ENCODE measurements at regions not wholly inside any gene's neighbourhood (a gene's known extent, or its start where the extent isn't known, plus 50 kb on each side); places are given as distances from the start of the nearest gene placed in this dataset.
"Not testable (repeated sequence)": the region's sequence is repeated elsewhere in the genome, so short reads cannot be mapped to it uniquely, and the experiment has no call there.

GRCh38 chr9:13034694-13035002 is 244.8 kb downstream of the MPDZ start:
- H3K4me3 Mint-ChIP-seq, result peak overlapping the region; percentile 61 to 71 (median 66)
- H3K36me3 Mint-ChIP-seq (ENCODE audit: low read depth), result no peaks in the 10 kb centered on the region
- H3K27ac Mint-ChIP-seq, result peak overlapping the region; percentile 64 to 75 (median 73)
- no peaks in the 10 kb centered on the region for H3K9me3 Mint-ChIP-seq
- no peak for TF ChIP-seq CTCF (IDR thresholded peaks at IDR 0.05; ENCODE audit: unreplicated experiment in 3 of 3)
- H3K27me3 Mint-ChIP-seq (ENCODE audit: low read depth), result no peaks in the 10 kb centered on the region
- peaks cover 26% of the 10 kb centered on the region for H3K4me1 Mint-ChIP-seq

- H3K9me3 Mint-ChIP-seq, result peaks cover 2% of the 10 kb centered on the region
- peaks cover 19% of the 10 kb centered on the region for H3K4me1 Mint-ChIP-seq
- no peaks in the 10 kb centered on the region for H3K27me3 Mint-ChIP-seq (ENCODE audit: low read depth)
- no peak overlapping the region for H3K27ac Mint-ChIP-seq
- TF ChIP-seq CTCF (IDR thresholded peaks at IDR 0.05; ENCODE audit: unreplicated experiment in 3 of 3), result no peak
- H3K36me3 Mint-ChIP-seq (ENCODE audit: low read depth), result no peaks in the 10 kb centered on the region
- H3K4me3 Mint-ChIP-seq, result peak overlapping the region in 1 of 3 experiments; percentile 22
Observed at GRCh38 chr9:13035822-13036221, 243.7 kb downstream of the MPDZ start.

GRCh38 chr9:13037808-13038207 is 241.7 kb downstream of the MPDZ start:
- peaks cover 13% of the 10 kb centered on the region for H3K4me1 Mint-ChIP-seq
- not testable (repeated sequence) for H3K36me3 Mint-ChIP-seq (ENCODE audit: low read depth); H3K27me3 Mint-ChIP-seq (ENCODE audit: low read depth); H3K27ac Mint-ChIP-seq; H3K9me3 Mint-ChIP-seq; H3K4me3 Mint-ChIP-seq

DNA sequence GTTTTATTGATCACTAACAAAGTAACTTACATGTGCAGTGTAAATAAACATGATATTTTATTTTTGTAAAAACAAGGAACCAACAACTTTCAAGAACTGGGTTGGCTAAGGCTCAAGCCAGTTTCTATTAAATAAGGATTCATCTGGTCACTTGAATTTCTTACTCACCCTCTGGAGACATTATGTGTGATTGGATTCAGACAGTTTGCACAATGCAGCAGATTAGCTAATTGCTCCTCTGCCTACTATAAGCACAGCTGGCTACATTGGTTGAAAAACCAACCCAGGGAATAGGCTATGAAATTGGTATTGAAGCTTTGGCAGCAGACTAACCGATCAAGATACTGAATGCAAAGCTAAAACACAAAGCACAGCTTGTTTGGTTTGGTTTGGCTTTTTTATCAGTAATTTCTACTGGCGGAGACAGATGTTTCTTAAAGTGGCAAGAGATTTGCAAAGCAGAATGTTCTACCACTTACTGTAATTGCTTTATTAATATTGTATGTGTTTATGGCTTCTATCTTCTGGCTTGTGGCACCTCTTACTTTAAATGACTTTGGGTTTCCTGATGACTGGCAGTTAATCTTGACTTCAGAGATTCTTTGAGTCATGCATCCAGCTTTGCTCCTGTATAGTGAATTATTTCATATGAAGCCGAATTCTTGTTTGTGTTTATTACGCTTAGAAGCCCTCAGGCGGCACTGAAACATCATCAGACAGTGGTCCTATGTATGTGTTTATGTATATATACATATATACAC is 231.5 kb downstream of the MPDZ start:
- Mint-ChIP-seq H3K27me3 (ENCODE audit: low read depth) (no peaks in the 10 kb centered on the region), H3K9me3 (peaks cover 5% of the 10 kb centered on the region), H3K4me3 (no peak overlapping the region), H3K4me1 (no peaks in the 10 kb centered on the region), H3K27ac (no peak overlapping the region), H3K36me3 (ENCODE audit: low read depth) (no peaks in the 10 kb centered on the region)
- no peak for TF ChIP-seq CTCF (IDR thresholded peaks at IDR 0.05; ENCODE audit: unreplicated experiment in 3 of 3)

GRCh38 chr9:13049223-13049622 is 230.3 kb downstream of the MPDZ start:
- Mint-ChIP-seq H3K27ac (no peak overlapping the region), H3K4me3 (no peak overlapping the region), H3K9me3 (peaks cover 2% of the 10 kb centered on the region), H3K4me1 (no peaks in the 10 kb centered on the region), H3K27me3 (ENCODE audit: low read depth) (no peaks in the 10 kb centered on the region), H3K36me3 (ENCODE audit: low read depth) (no peaks in the 10 kb centered on the region)
- TF ChIP-seq CTCF (IDR thresholded peaks at IDR 0.05; ENCODE audit: unreplicated experiment in 3 of 3), result no peak

GRCh38 chr9:13053504-13053903 is 226.0 kb downstream of the MPDZ start:
- Mint-ChIP-seq H3K4me1 (no peaks in the 10 kb centered on the region), H3K9me3 (no peaks in the 10 kb centered on the region), H3K27ac (no peak overlapping the region), H3K36me3 (ENCODE audit: low read depth) (no peaks in the 10 kb centered on the region), H3K27me3 (ENCODE audit: low read depth) (no peaks in the 10 kb centered on the region), H3K4me3 (no peak overlapping the region)
- no peak for TF ChIP-seq CTCF (IDR thresholded peaks at IDR 0.05; ENCODE audit: unreplicated experiment in 3 of 3)

Measured in nephron (organoid).